Calu3 (cell line): ENCODE measurements at regions not wholly inside any gene's neighbourhood (a gene's known extent, or its start where the extent isn't known, plus 50 kb on each side); places are given as distances from the start of the nearest gene placed in this dataset.
A peak's percentile ranks its signal among the peaks of the same experiment; 100 is the strongest.

Source experiments
- BruUV-seq: library from RNA; stranded (reverse); fragments of 400-500 nt; replicated peaks from 2 replicates; lab custom pipeline; 2021; lab: Mats Ljungman, UMichigan
- CTCF ChIA-PET: fragments of 300-600 bp; sonication (Branson Sonifier 250); formaldehyde crosslinking; loops from one replicate; lab custom pipeline; 2022; ENCODE audit warnings: antibody characterized with exemption; lab: Charles Lee
- DNase-seq: peaks from one replicate; pipeline ENCODE4 v3.0.0; 2022
- H3K27ac Mint-ChIP-seq: one replicate; pipeline ENCODE4 v1.8.0; 2022; ENCODE audit warnings: mixed read lengths; ENCODE audit not compliant: unreplicated experiment
- H3K27me3 Mint-ChIP-seq: one replicate; pipeline ENCODE4 v1.8.0; 2022; ENCODE audit warnings: mixed read lengths; ENCODE audit not compliant: unreplicated experiment
- H3K36me3 Mint-ChIP-seq: one replicate; pipeline ENCODE4 v1.8.0; 2022; ENCODE audit warnings: mild to moderate bottlenecking, moderate library complexity, mixed read lengths; ENCODE audit not compliant: insufficient read depth, unreplicated experiment
- H3K4me1 Mint-ChIP-seq: one replicate; pipeline ENCODE4 v1.8.0; 2022; ENCODE audit warnings: mild to moderate bottlenecking, low read depth, mixed read lengths; ENCODE audit not compliant: unreplicated experiment
- H3K4me3 Mint-ChIP-seq: one replicate; pipeline ENCODE4 v1.8.0; 2022; ENCODE audit warnings: mild to moderate bottlenecking, low read depth, moderate library complexity, mixed read lengths; ENCODE audit not compliant: unreplicated experiment
- H3K9me3 Mint-ChIP-seq: one replicate; pipeline ENCODE4 v1.8.0; 2022; ENCODE audit warnings: low read depth, mixed read lengths; ENCODE audit not compliant: unreplicated experiment
- intact Hi-C: fragments of 100-400 bp; cut with micrococcal nuclease; formaldehyde crosslinking; loops from one replicate; pipeline ENCODE4 v1.10.0; 2022; ENCODE audit not compliant: unreplicated experiment
- TF ChIP-seq, protein P1 (sequence below): fragments of 200-600 bp; IDR thresholded peaks from one replicate; pipeline ENCODE4 v1.8.0; 2022; ENCODE audit warnings: antibody characterized with exemption; ENCODE audit not compliant: unreplicated experiment

DNA sequence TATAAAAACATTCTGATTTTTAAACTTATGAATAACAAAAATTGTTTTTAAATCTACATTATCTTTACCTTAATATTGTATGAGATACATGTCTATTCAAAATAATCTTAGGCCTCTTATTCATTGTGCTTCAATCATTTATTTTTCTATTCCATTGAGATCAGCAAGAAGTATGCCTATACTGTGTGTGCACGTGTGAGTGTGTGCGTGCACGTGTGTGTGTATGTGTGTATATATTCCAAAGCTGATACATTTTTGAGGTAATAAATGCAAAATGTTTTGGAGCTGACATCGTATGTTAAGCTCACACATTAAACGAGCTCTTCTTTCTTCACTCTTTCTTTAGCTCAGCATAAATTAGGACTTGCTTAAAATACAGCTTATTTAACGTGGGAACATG is 1701.2 kb upstream of the PCDH10 start:
- H3K36me3 Mint-ChIP-seq = no peaks in the 10 kb centered on the region
- no peaks in the 10 kb centered on the region for H3K27me3 Mint-ChIP-seq
- intact Hi-C loops = no loop called here
- CTCF ChIA-PET = no interaction called here
- no peaks in the 10 kb centered on the region for H3K9me3 Mint-ChIP-seq
- no peak overlapping the region for H3K4me3 Mint-ChIP-seq
- H3K27ac Mint-ChIP-seq = no peak overlapping the region
- no peak for DNase-seq
- TF ChIP-seq, protein P1, sequence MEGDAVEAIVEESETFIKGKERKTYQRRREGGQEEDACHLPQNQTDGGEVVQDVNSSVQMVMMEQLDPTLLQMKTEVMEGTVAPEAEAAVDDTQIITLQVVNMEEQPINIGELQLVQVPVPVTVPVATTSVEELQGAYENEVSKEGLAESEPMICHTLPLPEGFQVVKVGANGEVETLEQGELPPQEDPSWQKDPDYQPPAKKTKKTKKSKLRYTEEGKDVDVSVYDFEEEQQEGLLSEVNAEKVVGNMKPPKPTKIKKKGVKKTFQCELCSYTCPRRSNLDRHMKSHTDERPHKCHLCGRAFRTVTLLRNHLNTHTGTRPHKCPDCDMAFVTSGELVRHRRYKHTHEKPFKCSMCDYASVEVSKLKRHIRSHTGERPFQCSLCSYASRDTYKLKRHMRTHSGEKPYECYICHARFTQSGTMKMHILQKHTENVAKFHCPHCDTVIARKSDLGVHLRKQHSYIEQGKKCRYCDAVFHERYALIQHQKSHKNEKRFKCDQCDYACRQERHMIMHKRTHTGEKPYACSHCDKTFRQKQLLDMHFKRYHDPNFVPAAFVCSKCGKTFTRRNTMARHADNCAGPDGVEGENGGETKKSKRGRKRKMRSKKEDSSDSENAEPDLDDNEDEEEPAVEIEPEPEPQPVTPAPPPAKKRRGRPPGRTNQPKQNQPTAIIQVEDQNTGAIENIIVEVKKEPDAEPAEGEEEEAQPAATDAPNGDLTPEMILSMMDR = no peak
- no TSS peak for BruUV-seq
- no peaks in the 10 kb centered on the region for H3K4me1 Mint-ChIP-seq

DNA sequence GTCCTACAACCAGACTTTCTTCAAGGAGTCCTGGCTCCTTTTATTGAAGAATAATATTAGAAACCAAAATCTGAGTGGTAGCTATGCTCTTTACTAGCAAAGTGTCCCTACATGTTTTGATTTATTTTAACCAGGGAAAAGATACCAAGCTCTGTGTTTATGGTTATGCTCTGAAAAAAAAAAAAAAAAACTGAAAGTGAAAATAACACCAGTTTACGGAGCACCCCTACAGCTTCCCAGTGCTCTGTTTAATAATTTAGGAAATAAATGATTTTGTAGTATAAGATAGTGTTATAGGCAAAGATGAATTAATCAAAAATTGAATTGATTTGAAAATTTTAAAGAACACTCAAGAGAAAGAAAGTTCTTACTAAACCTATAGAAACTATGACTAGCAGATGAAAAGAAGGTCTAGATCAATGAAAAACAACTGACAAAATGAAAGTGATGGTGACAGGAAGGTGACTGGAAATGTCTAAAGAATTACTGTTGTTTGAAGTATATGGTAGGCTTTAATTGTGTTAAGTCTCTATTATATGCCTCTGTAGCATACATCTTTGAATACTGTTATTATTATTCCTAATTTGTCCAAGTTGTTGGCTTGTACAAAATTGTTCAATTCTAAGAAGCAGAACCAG is 1698.4 kb upstream of the PCDH10 start:
- CTCF ChIA-PET = interaction anchor here (0.6 kb wide), 1 partner anchor 11 kb away, joined by 3 read pairs; no protein-coding TSS in a partner anchor
- no peaks in the 10 kb centered on the region for H3K36me3 Mint-ChIP-seq
- no peaks in the 10 kb centered on the region for H3K27me3 Mint-ChIP-seq
- TF ChIP-seq, protein P1 = no peak
- H3K9me3 Mint-ChIP-seq = no peaks in the 10 kb centered on the region
- BruUV-seq = no TSS peak
- no peak overlapping the region for H3K4me3 Mint-ChIP-seq
- H3K4me1 Mint-ChIP-seq = no peaks in the 10 kb centered on the region
- DNase-seq = no peak
- no peak overlapping the region for H3K27ac Mint-ChIP-seq
- intact Hi-C loops = no loop called here

DNA sequence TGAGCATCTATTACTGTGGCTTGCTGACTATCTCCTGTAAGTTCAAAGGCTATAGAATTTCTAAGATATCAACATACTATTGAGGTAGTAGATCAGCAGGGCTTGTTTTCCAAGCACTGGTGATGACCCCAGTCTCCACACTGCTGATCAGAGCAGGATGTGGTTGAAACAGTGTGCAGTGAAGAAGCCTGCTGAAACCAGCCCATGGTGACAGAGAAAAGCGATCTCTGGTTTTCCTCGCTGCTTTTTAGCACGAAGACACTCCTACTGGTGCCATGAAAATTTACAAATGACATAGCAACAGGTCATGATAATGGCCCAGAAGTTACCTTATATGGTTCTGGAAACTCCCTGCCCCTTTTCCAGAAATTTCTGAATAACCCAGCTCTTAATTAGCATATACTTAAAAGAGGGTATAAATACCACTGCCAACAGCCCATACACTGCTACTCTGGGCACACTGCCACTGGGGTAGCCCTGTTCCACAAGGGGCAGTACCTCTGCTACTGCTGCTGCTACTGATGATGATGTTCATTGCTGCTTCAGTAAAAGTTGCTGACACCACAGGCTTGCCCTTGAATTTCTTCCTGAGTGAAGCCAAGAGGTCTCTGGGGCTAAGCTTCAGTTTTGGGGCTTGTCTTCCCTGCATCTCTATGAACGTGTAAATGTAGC is 1689.5 kb upstream of the PCDH10 start:
- BruUV-seq = no TSS peak
- no peaks in the 10 kb centered on the region for H3K9me3 Mint-ChIP-seq

DNA sequence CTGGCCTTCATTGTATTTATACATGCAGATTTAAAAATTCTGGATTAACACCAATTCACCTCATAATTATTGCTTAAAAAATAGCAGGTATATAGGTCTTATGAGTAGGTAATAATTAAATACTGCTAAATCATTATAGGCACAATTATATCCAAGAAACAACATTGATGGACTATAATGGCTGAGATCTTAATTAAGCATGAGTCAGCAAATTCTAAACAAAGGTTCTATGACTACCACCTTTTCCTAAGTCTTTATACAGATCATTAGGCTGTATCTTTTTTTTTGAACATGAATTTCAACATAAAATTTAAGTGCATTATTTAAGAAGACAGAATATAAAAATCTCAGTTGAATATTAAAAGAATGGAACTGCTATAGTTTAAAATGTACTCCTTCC is 1678.7 kb upstream of the PCDH10 start:
- H3K4me1 Mint-ChIP-seq = no peaks in the 10 kb centered on the region
- no peak for DNase-seq
- H3K27ac Mint-ChIP-seq = no peak overlapping the region
- H3K4me3 Mint-ChIP-seq = no peak overlapping the region
- CTCF ChIA-PET = no interaction called here
- H3K9me3 Mint-ChIP-seq = no peaks in the 10 kb centered on the region
- H3K36me3 Mint-ChIP-seq = no peaks in the 10 kb centered on the region
- no TSS peak for BruUV-seq
- intact Hi-C loops = no loop called here
- H3K27me3 Mint-ChIP-seq = no peaks in the 10 kb centered on the region
- TF ChIP-seq, protein P1 = no peak

More for the DNA sequence above, 1689.5 kb upstream of the PCDH10 start:
- peak; percentile 1 for DNase-seq
- no peak overlapping the region for H3K27ac Mint-ChIP-seq
- no peak overlapping the region for H3K4me3 Mint-ChIP-seq
- no peaks in the 10 kb centered on the region for H3K27me3 Mint-ChIP-seq
- intact Hi-C loops = no loop called here
- TF ChIP-seq, protein P1 = no peak
- CTCF ChIA-PET = no interaction called here
- no peaks in the 10 kb centered on the region for H3K4me1 Mint-ChIP-seq
- no peaks in the 10 kb centered on the region for H3K36me3 Mint-ChIP-seq
